ENCODE measurements at regions not wholly inside any gene's neighbourhood (a gene's known extent, or its start where the extent isn't known, plus 50 kb on each side); places are given as distances from the start of the nearest gene placed in this dataset.

DNA sequence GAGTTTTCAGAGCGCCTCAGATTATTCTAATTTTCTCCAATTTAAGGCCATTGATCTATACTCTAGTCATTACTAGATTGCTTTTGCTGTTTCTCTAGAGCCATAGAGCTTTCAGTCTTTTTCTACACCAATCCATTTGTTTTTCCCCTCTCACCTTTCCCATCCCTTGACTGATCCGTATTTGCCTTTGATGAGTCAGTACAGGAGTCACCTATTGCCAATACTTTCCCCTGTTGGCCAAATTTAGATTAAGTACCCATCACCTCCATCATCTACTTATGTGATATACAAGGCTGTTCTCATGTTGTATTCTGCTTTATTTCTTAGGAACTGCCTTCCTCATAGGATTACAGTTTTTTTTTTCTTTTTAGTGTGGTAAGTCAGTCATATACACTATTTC, 463.2 kb downstream of the KLF12 start:
- TF ChIP-seq, protein P1, sequence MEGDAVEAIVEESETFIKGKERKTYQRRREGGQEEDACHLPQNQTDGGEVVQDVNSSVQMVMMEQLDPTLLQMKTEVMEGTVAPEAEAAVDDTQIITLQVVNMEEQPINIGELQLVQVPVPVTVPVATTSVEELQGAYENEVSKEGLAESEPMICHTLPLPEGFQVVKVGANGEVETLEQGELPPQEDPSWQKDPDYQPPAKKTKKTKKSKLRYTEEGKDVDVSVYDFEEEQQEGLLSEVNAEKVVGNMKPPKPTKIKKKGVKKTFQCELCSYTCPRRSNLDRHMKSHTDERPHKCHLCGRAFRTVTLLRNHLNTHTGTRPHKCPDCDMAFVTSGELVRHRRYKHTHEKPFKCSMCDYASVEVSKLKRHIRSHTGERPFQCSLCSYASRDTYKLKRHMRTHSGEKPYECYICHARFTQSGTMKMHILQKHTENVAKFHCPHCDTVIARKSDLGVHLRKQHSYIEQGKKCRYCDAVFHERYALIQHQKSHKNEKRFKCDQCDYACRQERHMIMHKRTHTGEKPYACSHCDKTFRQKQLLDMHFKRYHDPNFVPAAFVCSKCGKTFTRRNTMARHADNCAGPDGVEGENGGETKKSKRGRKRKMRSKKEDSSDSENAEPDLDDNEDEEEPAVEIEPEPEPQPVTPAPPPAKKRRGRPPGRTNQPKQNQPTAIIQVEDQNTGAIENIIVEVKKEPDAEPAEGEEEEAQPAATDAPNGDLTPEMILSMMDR (IDR thresholded peaks at IDR 0.05), result no peak
- no peak for TF ChIP-seq POLR2A (IDR thresholded peaks at IDR 0.05)
